KMS-11 (cell line): ENCODE measurements at regions not wholly inside any gene's neighbourhood (a gene's known extent, or its start where the extent isn't known, plus 50 kb on each side); places are given as distances from the start of the nearest gene placed in this dataset.

Experiments
- H2AFZ ChIP-seq: fragments of 200-600 bp; sonication (generic); 2 replicates; pipeline ENCODE4 v1.6.1; 2016; ENCODE audit warnings: antibody characterized with exemption, mixed run types, low read depth
- H3K27ac ChIP-seq: fragments of 200-600 bp; sonication (generic); 2 replicates; pipeline ENCODE4 v1.6.1; 2016; ENCODE audit warnings: mild to moderate bottlenecking, mixed run types
- H3K27me3 ChIP-seq: fragments of 200-600 bp; sonication (generic); 2 replicates; pipeline ENCODE4 v1.6.1; 2017; ENCODE audit warnings: mild to moderate bottlenecking, low read depth, mixed run types, moderate library complexity; ENCODE audit not compliant: insufficient read depth
- H3K36me3 ChIP-seq: fragments of 200-600 bp; sonication (generic); 2 replicates; pipeline ENCODE4 v1.6.1; 2017; ENCODE audit warnings: mild to moderate bottlenecking, mixed run types; ENCODE audit not compliant: insufficient read depth
- H3K4me1 ChIP-seq: fragments of 200-600 bp; sonication (generic); 2 replicates; pipeline ENCODE4 v1.6.1; 2016; ENCODE audit warnings: mild to moderate bottlenecking, low read depth, mixed run types; ENCODE audit not compliant: poor library complexity, severe bottlenecking
- H3K4me2 ChIP-seq: fragments of 200-600 bp; sonication (generic); 2 replicates; pipeline ENCODE4 v1.7.0; 2016; ENCODE audit warnings: mild to moderate bottlenecking, mixed run types
- H3K4me3 ChIP-seq: fragments of 200-600 bp; sonication (generic); IDR thresholded peaks from 2 replicates; pipeline ENCODE4 v1.6.1; 2017; ENCODE audit warnings: low read depth, low read length, mixed read lengths; ENCODE audit not compliant: insufficient read depth
- H3K79me2 ChIP-seq: fragments of 200-600 bp; sonication (generic); 2 replicates; pipeline ENCODE4 v1.6.1; 2016; ENCODE audit warnings: low read depth, mixed run types; ENCODE audit not compliant: insufficient read depth
- H3K9ac ChIP-seq: fragments of 200-600 bp; sonication (generic); 2 replicates; pipeline ENCODE4 v1.6.1; 2016; ENCODE audit warnings: mild to moderate bottlenecking, mixed run types
- H4K20me1 ChIP-seq: fragments of 200-600 bp; sonication (generic); 2 replicates; pipeline ENCODE4 v1.6.1; 2016; ENCODE audit warnings: mild to moderate bottlenecking, mixed run types; ENCODE audit not compliant: insufficient read depth
- CTCF ChIP-seq: fragments of 200-600 bp; sonication (generic); conservative IDR thresholded peaks from 2 replicates; pipeline ENCODE4 v1.6.1; 2017; ENCODE audit warnings: low read depth, mild to moderate bottlenecking, antibody characterized with exemption, low read length, moderate library complexity, mixed read lengths

- Histone ChIP-seq H3K79me2 (no peaks in the 10 kb centered on the region), H3K36me3 (no peaks in the 10 kb centered on the region), H3K27me3 (no peaks in the 10 kb centered on the region), H2AFZ (no peak overlapping the region), H3K4me2 (no peak overlapping the region), H3K27ac (no peak overlapping the region), H3K4me1 (no peaks in the 10 kb centered on the region), H3K4me3 (no peak overlapping the region), H4K20me1 (no peaks in the 10 kb centered on the region), H3K9ac (no peak overlapping the region)
- no peak for TF ChIP-seq CTCF
Measured at GRCh38 chr11:127458561-127458960, 458.0 kb upstream of the KIRREL3 start.

GRCh38 chr11:127454856-127455255 is 454.3 kb upstream of the KIRREL3 start:
- Histone ChIP-seq H4K20me1 (no peaks in the 10 kb centered on the region), H3K4me3 (no peak overlapping the region), H2AFZ (no peak overlapping the region)

GRCh38 chr11:127452533-127452932 is 452.0 kb upstream of the KIRREL3 start:
- no peak for TF ChIP-seq CTCF
- no peaks in the 10 kb centered on the region for H3K36me3 ChIP-seq
- H2AFZ ChIP-seq: no peak overlapping the region

More at GRCh38 chr11:127454856-127455255, 454.3 kb upstream of the KIRREL3 start:
- Histone ChIP-seq H3K27ac (no peak overlapping the region), H3K4me2 (no peak overlapping the region), H3K27me3 (no peaks in the 10 kb centered on the region), H3K79me2 (no peaks in the 10 kb centered on the region), H3K36me3 (no peaks in the 10 kb centered on the region), H3K4me1 (no peaks in the 10 kb centered on the region), H3K9ac (no peak overlapping the region)
- no peak for TF ChIP-seq CTCF

GRCh38 chr11:127451861-127452260 is 451.3 kb upstream of the KIRREL3 start:
- no peaks in the 10 kb centered on the region for H3K4me1 ChIP-seq
- no peak for TF ChIP-seq CTCF

More at GRCh38 chr11:127452533-127452932, 452.0 kb upstream of the KIRREL3 start:
- Histone ChIP-seq H3K9ac (no peak overlapping the region), H3K79me2 (no peaks in the 10 kb centered on the region), H4K20me1 (no peaks in the 10 kb centered on the region), H3K4me2 (no peak overlapping the region), H3K4me1 (no peaks in the 10 kb centered on the region), H3K4me3 (no peak overlapping the region), H3K27me3 (no peaks in the 10 kb centered on the region), H3K27ac (no peak overlapping the region)

More at GRCh38 chr11:127451861-127452260, 451.3 kb upstream of the KIRREL3 start:
- no peaks in the 10 kb centered on the region for H4K20me1 ChIP-seq
- no peak overlapping the region for H3K27ac ChIP-seq
- no peaks in the 10 kb centered on the region for H3K27me3 ChIP-seq
- H3K4me3 ChIP-seq: no peak overlapping the region
- no peaks in the 10 kb centered on the region for H3K79me2 ChIP-seq
- no peak overlapping the region for H2AFZ ChIP-seq
- H3K9ac ChIP-seq: no peak overlapping the region
- no peaks in the 10 kb centered on the region for H3K36me3 ChIP-seq
- H3K4me2 ChIP-seq: no peak overlapping the region
